NCI-H1417 (cell line): ENCODE measurements at regions not wholly inside any gene's neighbourhood (a gene's known extent, or its start where the extent isn't known, plus 50 kb on each side); places are given as distances from the start of the nearest gene placed in this dataset.

ENCODE experiments used
- DNase-seq, 3 experiments: peaks; one replicate each; lab custom pipeline; 2025; lab: John Stamatoyannopoulos, UW

GRCh38 chr2:120477198-120477597 lies 131.3 kb downstream of the INHBB start:
- no peak for DNase-seq

- no peak for DNase-seq
Observed at GRCh38 chr2:120477831-120478481, 132.0 kb downstream of the INHBB start.

- no peak for DNase-seq
Observed at GRCh38 chr2:120480346-120480902, 134.5 kb downstream of the INHBB start.

DNA sequence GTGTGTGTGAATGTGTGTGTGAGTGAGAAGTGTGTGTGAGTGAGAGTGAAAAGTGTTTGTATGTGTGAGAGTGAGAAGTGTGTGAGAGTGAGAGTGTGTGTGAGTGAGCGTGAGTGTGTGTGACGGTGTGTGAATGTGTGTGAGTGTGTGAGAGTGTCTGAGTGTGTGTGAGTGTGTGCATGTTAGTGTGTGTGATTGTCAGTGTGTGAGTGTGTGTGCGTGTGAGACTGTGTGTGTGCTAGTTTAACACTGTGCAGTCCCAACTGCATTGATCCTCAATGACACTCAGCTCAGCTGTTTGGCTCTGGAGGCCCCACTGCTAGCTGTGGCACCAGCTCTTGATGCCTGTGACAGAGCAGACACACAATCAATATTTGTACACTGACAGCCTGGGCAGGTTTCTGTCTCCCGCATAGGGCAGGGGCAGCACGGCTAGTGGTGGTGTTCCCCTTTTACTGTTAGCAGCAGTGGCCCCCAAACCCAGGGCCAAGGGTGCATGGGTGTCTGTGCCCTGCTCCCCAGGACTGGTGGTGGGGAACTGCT lies 135.0 kb downstream of the INHBB start:
- no peak for DNase-seq

- DNase-seq: no peak
Observed at GRCh38 chr2:120481446-120482194, 135.7 kb downstream of the INHBB start.

- no peak for DNase-seq
Observed at GRCh38 chr2:120482334-120482733, 136.4 kb downstream of the INHBB start.

GRCh38 chr2:120483355-120483754 lies 137.4 kb downstream of the INHBB start:
- DNase-seq: no peak

GRCh38 chr2:120485096-120485495 lies 139.2 kb downstream of the INHBB start:
- DNase-seq: no peak

- no peak for DNase-seq
Observed at GRCh38 chr2:120486441-120486840, 140.5 kb downstream of the INHBB start.

DNA sequence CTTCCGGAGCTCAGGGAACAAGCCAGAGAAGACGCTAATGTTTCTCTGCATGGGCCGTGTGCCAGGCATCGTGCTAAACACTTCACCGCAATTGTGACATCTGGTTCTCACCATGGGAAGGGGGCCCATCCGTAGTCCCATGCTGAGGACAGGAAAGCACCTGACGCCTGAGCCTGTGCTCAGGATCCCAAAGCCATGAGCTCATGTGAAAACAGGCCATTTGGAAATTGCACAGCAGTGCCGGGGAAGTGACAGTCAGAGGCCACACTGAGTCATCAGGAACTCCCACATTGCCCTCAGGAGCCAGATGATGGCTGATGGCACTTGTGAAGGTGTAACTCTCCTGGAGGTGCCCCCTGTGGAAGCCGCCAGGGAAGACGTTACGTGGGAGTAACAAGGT lies 141.0 kb downstream of the INHBB start:
- no peak for DNase-seq

DNA sequence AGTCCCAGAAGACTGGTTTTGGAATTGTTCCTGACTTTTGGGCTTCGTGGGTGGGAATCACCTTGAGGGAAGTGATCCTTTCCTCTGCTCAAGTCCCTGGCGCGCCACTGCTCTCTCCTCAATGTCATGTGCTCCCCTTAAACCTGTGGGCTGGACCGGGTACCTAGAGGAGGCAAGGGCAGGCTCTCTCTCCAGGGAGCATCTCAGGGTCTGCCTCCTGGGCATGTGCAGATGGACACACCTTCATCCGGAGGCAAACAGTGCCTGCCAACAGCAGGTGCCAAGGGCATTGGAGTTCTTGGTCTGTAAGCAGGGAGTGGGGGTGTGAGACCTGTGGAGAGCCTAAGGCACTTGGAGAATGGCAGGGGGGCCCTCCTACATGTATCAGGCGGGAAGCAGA lies 142.6 kb downstream of the INHBB start:
- DNase-seq: no peak

- no peak for DNase-seq
Observed at GRCh38 chr2:120489023-120489422, 143.1 kb downstream of the INHBB start.

DNA sequence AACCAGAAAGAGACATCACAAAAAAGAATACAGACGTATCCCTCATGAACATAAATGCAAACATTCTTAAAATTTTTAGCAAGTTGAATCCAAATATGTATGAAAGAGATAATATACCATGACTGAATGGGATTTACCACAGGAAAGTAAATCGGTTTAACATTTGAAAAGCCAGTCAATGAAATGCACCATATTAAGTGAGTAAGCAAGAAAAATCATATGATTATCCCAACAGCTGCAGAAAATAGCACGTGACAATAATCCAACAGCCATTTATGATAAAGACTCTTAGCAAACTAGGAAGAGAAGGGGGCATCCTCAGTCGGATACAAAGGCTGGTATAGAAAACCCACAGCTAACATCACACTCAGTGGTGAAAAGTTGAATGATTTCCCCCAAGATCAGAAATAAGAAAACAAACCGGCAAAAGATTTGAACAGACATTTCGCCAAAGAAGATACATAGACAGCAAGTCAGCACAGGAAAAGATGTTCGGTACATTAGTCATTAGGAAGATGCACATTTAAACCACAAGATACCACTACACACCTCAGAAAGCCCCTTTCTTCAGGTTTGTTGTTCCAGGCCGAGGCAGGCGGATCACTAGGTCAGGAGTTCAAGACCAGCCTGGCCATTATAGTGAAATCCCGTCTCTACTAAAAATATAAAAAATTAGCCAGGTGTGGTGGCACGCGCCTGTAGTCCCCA lies 144.3 kb downstream of the INHBB start:
- no peak for DNase-seq

DNA sequence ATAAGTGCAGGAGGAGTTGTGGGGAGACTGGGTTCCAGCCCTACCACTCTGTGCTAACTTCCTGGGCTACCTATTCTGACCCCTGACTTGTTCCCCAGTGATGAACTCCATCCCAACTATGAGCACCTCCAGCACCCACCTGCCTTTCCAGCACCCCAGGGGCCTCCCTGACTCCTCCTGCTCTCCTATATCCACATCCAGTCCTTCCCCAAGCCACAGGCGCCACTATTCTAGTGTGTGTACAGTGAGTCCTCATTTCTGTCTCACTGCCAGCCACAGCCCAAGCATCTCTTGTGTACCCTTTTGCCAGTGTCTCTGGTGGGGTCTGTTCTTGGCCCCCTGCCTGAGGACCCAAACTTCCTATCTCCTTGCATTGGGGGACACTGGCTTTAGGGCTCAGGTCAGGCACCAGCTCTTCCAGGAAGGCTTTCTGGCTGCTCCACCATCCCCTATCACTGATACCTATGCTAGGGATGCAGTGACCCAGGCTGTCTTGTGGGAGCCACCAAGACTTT lies 145.2 kb downstream of the INHBB start:
- DNase-seq: no peak

- DNase-seq: peak in 1 of 3 experiments; percentile 22
Observed at GRCh38 chr2:120493231-120493630, 147.3 kb downstream of the INHBB start.

DNA sequence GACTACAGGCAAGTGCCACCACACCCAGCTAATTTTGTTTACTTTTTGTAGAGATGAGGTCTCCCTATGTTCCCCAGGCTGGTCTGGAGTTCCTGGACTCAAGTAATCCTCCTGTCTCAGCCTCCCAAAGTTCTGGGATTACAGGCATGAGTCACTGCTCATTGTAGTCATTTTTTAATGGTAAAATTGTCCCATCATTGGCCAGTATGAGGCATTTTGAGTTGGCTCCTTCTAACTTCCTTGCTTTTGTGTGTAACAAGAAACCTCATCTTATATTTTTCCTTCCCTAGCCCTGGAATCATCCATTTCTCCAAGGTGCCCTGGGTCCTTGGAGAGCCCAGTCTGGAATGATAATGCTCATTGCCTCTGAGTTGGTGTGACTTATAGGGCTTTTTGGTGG lies 148.5 kb downstream of the INHBB start:
- DNase-seq: no peak

DNA sequence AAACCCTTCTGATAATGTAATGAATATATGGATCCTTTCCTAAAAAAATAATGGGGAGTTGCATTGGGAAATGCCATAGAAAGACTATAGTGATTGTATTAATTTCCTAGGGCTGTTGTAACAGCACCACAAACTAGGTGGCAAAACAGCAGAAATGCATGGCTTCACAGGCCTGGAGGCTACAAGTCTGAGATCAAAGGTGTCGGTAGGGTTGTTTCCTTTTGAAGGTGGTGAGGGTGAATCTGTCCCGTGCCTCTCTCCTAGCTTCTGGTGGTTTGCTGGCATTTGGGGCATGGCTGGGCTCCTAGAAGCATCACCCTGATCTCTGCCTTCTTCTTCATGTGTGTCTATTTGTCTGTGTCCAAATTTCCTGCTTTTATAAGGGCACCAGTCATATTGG lies 149.7 kb downstream of the INHBB start:
- DNase-seq: no peak

GRCh38 chr2:120496235-120496634 lies 150.3 kb downstream of the INHBB start:
- no peak for DNase-seq

DNA sequence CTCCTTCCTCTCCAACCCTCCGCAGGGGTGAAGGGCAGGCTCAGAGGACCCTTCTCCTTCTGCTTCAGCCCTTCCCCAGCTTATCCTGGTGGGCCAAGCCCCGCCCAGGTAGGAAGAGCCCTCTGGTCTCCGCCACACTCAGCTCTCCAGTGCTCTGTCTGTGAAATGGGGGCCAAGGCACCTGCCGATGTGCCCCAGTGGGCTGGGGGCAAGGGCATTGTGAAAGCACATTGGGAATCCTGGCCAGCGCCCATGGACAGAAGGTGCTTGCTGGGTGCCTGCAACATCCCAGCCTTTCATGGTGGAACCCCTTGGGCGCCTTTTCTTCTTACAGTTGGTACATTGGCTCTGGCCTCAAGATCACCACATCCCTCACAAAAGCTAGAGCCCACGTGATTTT lies 150.8 kb downstream of the INHBB start:
- no peak for DNase-seq

- DNase-seq: no peak
Observed at GRCh38 chr2:120497261-120497977, 151.5 kb downstream of the INHBB start.

GRCh38 chr2:120498121-120498520 lies 152.2 kb downstream of the INHBB start:
- DNase-seq: no peak
